PC-9 (cell line): ENCODE measurements at regions not wholly inside any gene's neighbourhood (a gene's known extent, or its start where the extent isn't known, plus 50 kb on each side); places are given as distances from the start of the nearest gene placed in this dataset.

Experiments used
- EZH2 ChIP-seq: fragments of 200-600 bp; sonication (generic); IDR thresholded peaks from 2 replicates; pipeline ENCODE4 v1.8.0; 2017; ENCODE audit warnings: antibody characterized with exemption, low read depth
- TF ChIP-seq, protein P1 (sequence below): fragments of 200-600 bp; sonication (generic); conservative IDR thresholded peaks from 2 replicates; pipeline ENCODE4 v1.6.1; 2017; ENCODE audit warnings: mixed run types, antibody characterized with exemption, mild to moderate bottlenecking, moderate library complexity

DNA sequence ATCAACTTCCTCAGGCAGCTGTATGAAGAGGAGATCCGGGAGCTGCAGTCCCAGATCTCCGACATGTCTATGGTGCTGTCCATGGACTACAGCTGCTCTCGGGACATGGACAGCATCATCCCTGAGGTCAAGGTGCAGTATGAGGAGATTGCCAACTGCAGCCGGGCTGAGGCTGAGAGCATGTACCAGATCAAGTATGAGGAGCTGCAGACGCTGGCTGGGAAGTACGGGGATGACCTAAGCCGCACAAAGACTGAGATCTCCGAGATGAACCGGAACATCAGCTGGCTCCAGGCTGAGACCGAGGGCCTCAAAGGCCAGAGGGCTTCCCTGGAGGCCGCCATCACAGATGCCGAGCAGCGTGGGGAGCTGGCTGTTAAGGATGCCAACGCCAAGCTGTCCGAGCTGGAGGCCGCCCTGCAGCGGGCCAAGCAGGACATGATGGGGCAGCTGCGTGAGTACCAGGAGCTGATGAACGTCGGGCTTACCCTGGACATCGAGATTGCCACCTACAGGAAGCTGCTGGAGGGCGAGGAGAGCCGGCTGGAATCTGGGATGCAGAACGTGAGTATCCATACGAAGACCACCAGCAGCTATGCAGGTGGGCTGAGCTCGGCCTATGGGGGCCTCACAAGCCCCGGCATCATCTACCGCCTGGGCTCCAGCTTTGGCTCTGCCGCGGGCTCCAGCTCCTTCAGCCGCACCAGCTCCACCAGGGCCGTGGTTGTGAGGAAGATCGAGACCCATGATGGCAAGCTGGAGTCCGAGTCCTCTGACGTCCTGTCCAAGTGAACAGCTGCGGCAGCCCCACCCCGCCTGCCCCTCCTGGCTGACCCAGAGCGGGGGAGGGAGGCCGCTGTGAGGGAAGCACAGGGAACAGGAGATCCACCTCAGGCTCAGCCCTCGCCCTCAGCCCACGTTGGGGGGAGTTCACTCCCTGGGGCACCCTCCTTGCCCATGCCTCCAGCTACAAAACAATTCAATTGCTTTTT is 84.0 kb downstream of the SEC61B start:
- TF ChIP-seq, protein P1, sequence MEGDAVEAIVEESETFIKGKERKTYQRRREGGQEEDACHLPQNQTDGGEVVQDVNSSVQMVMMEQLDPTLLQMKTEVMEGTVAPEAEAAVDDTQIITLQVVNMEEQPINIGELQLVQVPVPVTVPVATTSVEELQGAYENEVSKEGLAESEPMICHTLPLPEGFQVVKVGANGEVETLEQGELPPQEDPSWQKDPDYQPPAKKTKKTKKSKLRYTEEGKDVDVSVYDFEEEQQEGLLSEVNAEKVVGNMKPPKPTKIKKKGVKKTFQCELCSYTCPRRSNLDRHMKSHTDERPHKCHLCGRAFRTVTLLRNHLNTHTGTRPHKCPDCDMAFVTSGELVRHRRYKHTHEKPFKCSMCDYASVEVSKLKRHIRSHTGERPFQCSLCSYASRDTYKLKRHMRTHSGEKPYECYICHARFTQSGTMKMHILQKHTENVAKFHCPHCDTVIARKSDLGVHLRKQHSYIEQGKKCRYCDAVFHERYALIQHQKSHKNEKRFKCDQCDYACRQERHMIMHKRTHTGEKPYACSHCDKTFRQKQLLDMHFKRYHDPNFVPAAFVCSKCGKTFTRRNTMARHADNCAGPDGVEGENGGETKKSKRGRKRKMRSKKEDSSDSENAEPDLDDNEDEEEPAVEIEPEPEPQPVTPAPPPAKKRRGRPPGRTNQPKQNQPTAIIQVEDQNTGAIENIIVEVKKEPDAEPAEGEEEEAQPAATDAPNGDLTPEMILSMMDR = no peak
- TF ChIP-seq EZH2 = no peak
